MCF 10A (cell line): ENCODE measurements at regions not wholly inside any gene's neighbourhood (a gene's known extent, or its start where the extent isn't known, plus 50 kb on each side); places are given as distances from the start of the nearest gene placed in this dataset.

ENCODE experiments used
- BruUV-seq: library from RNA; stranded (reverse); fragments of 400-500 nt; replicated peaks from 2 replicates; lab custom pipeline; 2021; lab: Mats Ljungman, UMichigan
- CTCF ChIA-PET: fragments of 300-600 bp; sonication (Branson Sonifier 250); formaldehyde crosslinking; extraction: SDS; loops from one replicate; lab custom pipeline; 2021; ENCODE audit warnings: antibody characterized with exemption, inconsistent platforms; lab: Yijun Ruan, JAX
- POLR2A ChIA-PET: fragments of 300-600, 350-650 bp; sonication (Branson Sonifier 250); formaldehyde crosslinking; extraction: SDS; loops from one replicate; lab custom pipeline; 2020; ENCODE audit warnings: antibody characterized with exemption, inconsistent platforms; lab: Yijun Ruan, JAX
- DNase-seq: peaks from one replicate; pipeline ENCODE4 v3.0.0-alpha.2; 2018; ENCODE audit not compliant: unreplicated experiment
- H3K27ac Mint-ChIP-seq: one replicate; pipeline ENCODE4 v1.8.0; 2022; ENCODE audit warnings: mild to moderate bottlenecking, low read depth, mixed read lengths; ENCODE audit not compliant: unreplicated experiment
- H3K27me3 Mint-ChIP-seq: one replicate; pipeline ENCODE4 v1.8.0; 2022; ENCODE audit warnings: mixed read lengths; ENCODE audit not compliant: insufficient read depth, unreplicated experiment
- H3K36me3 Mint-ChIP-seq: one replicate; pipeline ENCODE4 v1.8.0; 2022; ENCODE audit warnings: mild to moderate bottlenecking, moderate library complexity, mixed read lengths; ENCODE audit not compliant: insufficient read depth, unreplicated experiment
- H3K4me1 Mint-ChIP-seq: one replicate; pipeline ENCODE4 v1.8.0; 2022; ENCODE audit warnings: mixed read lengths; ENCODE audit not compliant: insufficient read depth, unreplicated experiment
- H3K4me3 Mint-ChIP-seq: one replicate; pipeline ENCODE4 v1.8.0; 2022; ENCODE audit warnings: mild to moderate bottlenecking, moderate library complexity, mixed read lengths; ENCODE audit not compliant: unreplicated experiment
- H3K9me3 Mint-ChIP-seq: one replicate; pipeline ENCODE4 v1.8.0; 2022; ENCODE audit warnings: mixed read lengths; ENCODE audit not compliant: unreplicated experiment
- CTCF ChIP-seq: fragments of 200-600 bp; IDR thresholded peaks from one replicate; pipeline ENCODE4 v1.8.0; 2022; ENCODE audit warnings: antibody characterized with exemption, mild to moderate bottlenecking; ENCODE audit not compliant: unreplicated experiment
- intact Hi-C: fragments of 100-400 bp; cut with micrococcal nuclease; formaldehyde crosslinking; loops from 2 replicates; pipeline ENCODE4 v1.14.1; 2022

GRCh38 chr6:84511929-84512328 lies 252.5 kb downstream of the TBX18 start:
- no TSS peak for BruUV-seq
- TF ChIP-seq CTCF, result no peak
- Mint-ChIP-seq H3K4me3 (no peak overlapping the region), H3K9me3 (no peaks in the 10 kb centered on the region), H3K27ac (no peak overlapping the region), H3K36me3 (no peaks in the 10 kb centered on the region), H3K4me1 (peaks cover 11% of the 10 kb centered on the region), H3K27me3 (no peaks in the 10 kb centered on the region)
- ChIA-PET CTCF (interaction anchor here (0.6 kb wide), 1 partner anchor 1109 kb away, joined by 3 read pairs; no protein-coding TSS in a partner anchor), POLR2A (no interaction called here)
- DNase-seq, result no peak
- intact Hi-C loops, result no loop called here

- Mint-ChIP-seq H3K27me3 (no peaks in the 10 kb centered on the region), H3K4me3 (no peak overlapping the region), H3K27ac (peak overlapping the region; percentile 21), H3K36me3 (no peaks in the 10 kb centered on the region), H3K4me1 (peaks cover 11% of the 10 kb centered on the region), H3K9me3 (no peaks in the 10 kb centered on the region)
- CTCF ChIA-PET, result no interaction called here
- TF ChIP-seq CTCF, result no peak
- POLR2A ChIA-PET, result interaction anchor here (0.7 kb wide), 1 partner anchor 77 kb away, joined by 4 read pairs; no protein-coding TSS in a partner anchor
- DNase-seq, result no peak
- BruUV-seq, result no TSS peak
- intact Hi-C loops, result no loop called here
Measured at GRCh38 chr6:84508981-84509380, 255.4 kb downstream of the TBX18 start.

GRCh38 chr6:84508334-84508733 lies 256.1 kb downstream of the TBX18 start:
- no peak for TF ChIP-seq CTCF
- Mint-ChIP-seq H3K36me3 (no peaks in the 10 kb centered on the region), H3K9me3 (no peaks in the 10 kb centered on the region), H3K4me3 (no peak overlapping the region), H3K27ac (peak overlapping the region; percentile 21), H3K4me1 (peaks cover 11% of the 10 kb centered on the region), H3K27me3 (no peaks in the 10 kb centered on the region)
- intact Hi-C loops, result no loop called here
- ChIA-PET CTCF (no interaction called here), POLR2A (interaction anchor here (0.7 kb wide), 1 partner anchor 76 kb away, joined by 4 read pairs; no protein-coding TSS in a partner anchor)
- no peak for DNase-seq
- no TSS peak for BruUV-seq

- DNase-seq, result no peak
- no TSS peak for BruUV-seq
- no peaks in the 10 kb centered on the region for H3K27me3 Mint-ChIP-seq
- CTCF ChIA-PET, result no interaction called here
- intact Hi-C loops, result no loop called here
- peaks cover 10% of the 10 kb centered on the region for H3K4me1 Mint-ChIP-seq
- no peaks in the 10 kb centered on the region for H3K36me3 Mint-ChIP-seq
- no peak overlapping the region for H3K4me3 Mint-ChIP-seq
- no peak overlapping the region for H3K27ac Mint-ChIP-seq
- peaks cover 15% of the 10 kb centered on the region for H3K9me3 Mint-ChIP-seq
- no peak for TF ChIP-seq CTCF
- POLR2A ChIA-PET, result no interaction called here
Measured at GRCh38 chr6:84504025-84504424, 260.4 kb downstream of the TBX18 start.
